Ishikawa (cell line): ENCODE measurements at regions not wholly inside any gene's neighbourhood (a gene's known extent, or its start where the extent isn't known, plus 50 kb on each side); places are given as distances from the start of the nearest gene placed in this dataset.

Source experiments
- CEBPB ChIP-seq: IDR thresholded peaks from 2 replicates; pipeline ENCODE4 v1.6.1; 2012
- CREB1 ChIP-seq: IDR thresholded peaks from 2 replicates; pipeline ENCODE4 v1.6.1; 2012; ENCODE audit warnings: low read depth
- EGR1 ChIP-seq: IDR thresholded peaks from 2 replicates; pipeline ENCODE4 v1.6.1; 2012
- EP300 ChIP-seq: IDR thresholded peaks from 2 replicates; pipeline ENCODE4 v1.6.1; 2012; ENCODE audit warnings: borderline replicate concordance
- FOXM1 ChIP-seq: IDR thresholded peaks from 2 replicates; pipeline ENCODE4 v1.6.1; 2012; ENCODE audit warnings: low read depth, borderline replicate concordance
- NFIC ChIP-seq: IDR thresholded peaks from 2 replicates; pipeline ENCODE4 v1.6.1; 2012
- RAD21 ChIP-seq: IDR thresholded peaks from 2 replicates; pipeline ENCODE4 v1.6.1; 2012; ENCODE audit warnings: low read depth
- TAF1 ChIP-seq: IDR thresholded peaks from 2 replicates; pipeline ENCODE4 v1.6.1; 2012; ENCODE audit warnings: low read depth, mild to moderate bottlenecking
- TCF12 ChIP-seq: IDR thresholded peaks from 2 replicates; pipeline ENCODE4 v1.6.1; 2012; ENCODE audit warnings: low read depth
- TEAD4 ChIP-seq: IDR thresholded peaks from 2 replicates; pipeline ENCODE4 v1.6.1; 2012
- YY1 ChIP-seq: IDR thresholded peaks from 2 replicates; pipeline ENCODE4 v1.6.1; 2012; ENCODE audit warnings: low read depth
- ZBTB7A ChIP-seq: IDR thresholded peaks from 2 replicates; pipeline ENCODE4 v1.6.1; 2012; ENCODE audit warnings: low read depth
- TF ChIP-seq, protein P1 (sequence below): IDR thresholded peaks from 2 replicates; pipeline ENCODE4 v1.6.1; 2012; ENCODE audit warnings: low read depth, mild to moderate bottlenecking
- TF ChIP-seq, protein P2 (sequence below): IDR thresholded peaks from 2 replicates; pipeline ENCODE4 v1.6.1; 2012
- TF ChIP-seq, protein P3 (sequence below): IDR thresholded peaks from 2 replicates; pipeline ENCODE4 v1.6.1; 2012

DNA sequence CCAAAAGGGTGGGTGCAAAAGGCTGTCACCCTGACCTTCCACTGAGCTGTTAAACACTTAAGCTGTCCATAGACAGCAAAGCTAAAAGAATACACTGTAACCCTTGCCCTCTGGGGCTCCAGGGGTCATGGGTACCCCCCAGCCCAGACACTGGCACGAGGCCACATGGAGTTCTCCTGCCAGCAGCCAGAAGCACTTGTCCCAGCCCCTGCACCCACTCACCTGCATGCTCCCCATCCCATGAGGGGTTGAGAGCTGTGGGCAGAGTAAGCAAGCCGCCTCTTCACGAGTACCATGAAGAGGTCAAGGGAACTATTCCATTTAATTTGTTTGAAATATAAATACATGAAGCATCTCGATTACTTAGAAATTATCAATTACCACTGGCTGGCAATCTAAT lies 867.1 kb upstream of the ZEB2 start:
- TF ChIP-seq TEAD4 (no peak), TAF1 (no peak), RAD21 (no peak), CREB1 (no peak), EGR1 (no peak), YY1 (no peak), FOXM1 (no peak), CEBPB (no peak), TCF12 (no peak), EP300 (no peak)
- TF ChIP-seq, protein P1, sequence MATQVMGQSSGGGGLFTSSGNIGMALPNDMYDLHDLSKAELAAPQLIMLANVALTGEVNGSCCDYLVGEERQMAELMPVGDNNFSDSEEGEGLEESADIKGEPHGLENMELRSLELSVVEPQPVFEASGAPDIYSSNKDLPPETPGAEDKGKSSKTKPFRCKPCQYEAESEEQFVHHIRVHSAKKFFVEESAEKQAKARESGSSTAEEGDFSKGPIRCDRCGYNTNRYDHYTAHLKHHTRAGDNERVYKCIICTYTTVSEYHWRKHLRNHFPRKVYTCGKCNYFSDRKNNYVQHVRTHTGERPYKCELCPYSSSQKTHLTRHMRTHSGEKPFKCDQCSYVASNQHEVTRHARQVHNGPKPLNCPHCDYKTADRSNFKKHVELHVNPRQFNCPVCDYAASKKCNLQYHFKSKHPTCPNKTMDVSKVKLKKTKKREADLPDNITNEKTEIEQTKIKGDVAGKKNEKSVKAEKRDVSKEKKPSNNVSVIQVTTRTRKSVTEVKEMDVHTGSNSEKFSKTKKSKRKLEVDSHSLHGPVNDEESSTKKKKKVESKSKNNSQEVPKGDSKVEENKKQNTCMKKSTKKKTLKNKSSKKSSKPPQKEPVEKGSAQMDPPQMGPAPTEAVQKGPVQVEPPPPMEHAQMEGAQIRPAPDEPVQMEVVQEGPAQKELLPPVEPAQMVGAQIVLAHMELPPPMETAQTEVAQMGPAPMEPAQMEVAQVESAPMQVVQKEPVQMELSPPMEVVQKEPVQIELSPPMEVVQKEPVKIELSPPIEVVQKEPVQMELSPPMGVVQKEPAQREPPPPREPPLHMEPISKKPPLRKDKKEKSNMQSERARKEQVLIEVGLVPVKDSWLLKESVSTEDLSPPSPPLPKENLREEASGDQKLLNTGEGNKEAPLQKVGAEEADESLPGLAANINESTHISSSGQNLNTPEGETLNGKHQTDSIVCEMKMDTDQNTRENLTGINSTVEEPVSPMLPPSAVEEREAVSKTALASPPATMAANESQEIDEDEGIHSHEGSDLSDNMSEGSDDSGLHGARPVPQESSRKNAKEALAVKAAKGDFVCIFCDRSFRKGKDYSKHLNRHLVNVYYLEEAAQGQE = no peak

DNA sequence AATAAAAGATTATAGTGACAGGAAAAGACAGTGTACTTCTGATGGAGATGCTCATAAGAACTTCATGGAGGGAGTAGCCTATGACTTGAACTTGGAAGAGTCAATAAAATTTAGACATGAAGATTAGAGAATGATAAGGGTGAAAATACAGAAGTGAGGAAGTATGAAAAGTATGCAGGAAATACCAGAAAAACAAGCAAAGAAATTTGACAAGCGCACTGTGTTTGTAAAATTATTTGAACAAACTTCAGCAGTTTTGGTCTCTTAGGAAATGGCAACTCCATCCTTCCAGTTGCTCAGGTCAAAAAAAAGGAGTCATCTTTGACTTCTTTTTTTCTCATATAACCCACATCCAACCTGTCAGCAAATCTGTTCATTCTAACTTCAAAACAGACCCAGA lies 864.0 kb upstream of the ZEB2 start:
- TF ChIP-seq EP300 (no peak), TAF1 (no peak), RAD21 (no peak), ZBTB7A (no peak), EGR1 (no peak), YY1 (no peak)
- TF ChIP-seq, protein P2, sequence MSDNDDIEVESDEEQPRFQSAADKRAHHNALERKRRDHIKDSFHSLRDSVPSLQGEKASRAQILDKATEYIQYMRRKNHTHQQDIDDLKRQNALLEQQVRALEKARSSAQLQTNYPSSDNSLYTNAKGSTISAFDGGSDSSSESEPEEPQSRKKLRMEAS = no peak
- TF ChIP-seq, protein P3, sequence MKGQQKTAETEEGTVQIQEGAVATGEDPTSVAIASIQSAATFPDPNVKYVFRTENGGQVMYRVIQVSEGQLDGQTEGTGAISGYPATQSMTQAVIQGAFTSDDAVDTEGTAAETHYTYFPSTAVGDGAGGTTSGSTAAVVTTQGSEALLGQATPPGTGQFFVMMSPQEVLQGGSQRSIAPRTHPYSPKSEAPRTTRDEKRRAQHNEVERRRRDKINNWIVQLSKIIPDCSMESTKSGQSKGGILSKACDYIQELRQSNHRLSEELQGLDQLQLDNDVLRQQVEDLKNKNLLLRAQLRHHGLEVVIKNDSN = no peak

DNA sequence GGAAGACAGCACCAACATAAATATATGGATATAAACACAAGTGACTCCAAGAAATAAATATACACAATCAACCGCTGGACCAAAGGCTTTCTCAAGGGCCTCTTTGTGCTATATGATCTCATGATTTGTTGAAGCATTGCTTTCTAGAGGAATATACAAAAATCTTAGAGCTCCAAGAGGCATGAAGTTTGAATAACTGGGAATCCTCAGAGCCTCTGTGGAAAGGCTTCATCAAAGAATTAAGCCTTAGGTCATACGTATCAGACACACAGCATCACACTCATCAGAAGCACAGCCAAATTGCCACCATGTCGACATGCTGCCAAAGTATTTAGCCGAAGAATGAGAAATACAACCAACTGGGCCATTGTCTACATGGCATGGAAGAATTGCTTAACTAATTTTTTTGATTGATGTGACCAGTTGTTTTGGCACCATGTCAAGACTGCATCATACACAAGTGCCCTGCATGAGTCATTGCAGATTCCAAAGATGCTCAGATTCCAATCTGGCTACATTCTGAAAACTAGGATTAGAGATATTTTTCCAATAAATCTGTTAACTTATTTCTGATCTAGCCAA lies 860.6 kb upstream of the ZEB2 start:
- TF ChIP-seq CREB1 = no peak
- TF ChIP-seq ZBTB7A = no peak
- no peak for TF ChIP-seq YY1
- TF ChIP-seq EGR1 = no peak
- TF ChIP-seq, protein P1 = no peak
- TF ChIP-seq, protein P3 = no peak
- TF ChIP-seq EP300 = no peak
- peak; percentile 57; the same call in 1 of the 2 replicates for TF ChIP-seq TEAD4
- TF ChIP-seq TCF12 = no peak
- TF ChIP-seq FOXM1 = no peak
- TF ChIP-seq, protein P2 = no peak
- no peak for TF ChIP-seq TAF1
- TF ChIP-seq CEBPB = peak; percentile 54; the same call in 1 of the 2 replicates
- TF ChIP-seq RAD21 = no peak
- TF ChIP-seq NFIC = peak; percentile 78

DNA sequence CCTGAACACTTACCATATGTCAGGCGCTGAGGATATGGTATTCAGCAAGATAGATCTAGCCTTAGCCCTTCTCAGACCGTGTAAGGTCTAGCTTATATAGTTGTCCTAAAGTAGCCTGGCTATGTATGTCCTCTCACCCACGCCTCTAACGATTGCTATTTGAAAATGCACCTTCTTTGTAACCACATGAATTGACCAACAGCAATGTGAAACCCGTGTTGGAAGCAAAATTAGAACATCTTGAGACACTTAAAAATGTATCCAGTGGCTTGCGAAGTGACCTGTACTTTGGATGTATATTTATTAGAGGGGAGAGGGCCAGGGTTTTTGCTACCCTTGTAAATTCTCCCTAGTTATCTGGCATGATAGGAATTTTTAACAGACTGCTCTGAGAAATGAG lies 860.0 kb upstream of the ZEB2 start:
- TF ChIP-seq CEBPB (no peak), EGR1 (no peak), NFIC (no peak), FOXM1 (no peak), EP300 (no peak), YY1 (no peak), RAD21 (no peak), TEAD4 (no peak), ZBTB7A (no peak), CREB1 (no peak)
- TF ChIP-seq, protein P1 = no peak
